Endothelial cell of umbilical vein (primary cell): ENCODE measurements at regions not wholly inside any gene's neighbourhood (a gene's known extent, or its start where the extent isn't known, plus 50 kb on each side); places are given as distances from the start of the nearest gene placed in this dataset.
A peak's percentile ranks its signal among the peaks of the same experiment; 100 is the strongest.

Experiments
- BruUV-seq: library from RNA; stranded (reverse); fragments of 400-500 nt; replicated peaks from 2 replicates; lab custom pipeline; 2021; lab: Mats Ljungman, UMichigan
- CTCF ChIA-PET: fragments of 300-600, 350-600 bp; sonication (Branson Sonifier 250); formaldehyde crosslinking; loops from one replicate; lab custom pipeline; 2021; ENCODE audit warnings: antibody characterized with exemption, inconsistent platforms; lab: Charles Lee
- POLR2A ChIA-PET: fragments of 300-600, 350-600 bp; sonication (Branson Sonifier 250); formaldehyde crosslinking; loops from one replicate; lab custom pipeline; 2021; ENCODE audit warnings: antibody characterized with exemption, inconsistent platforms; lab: Charles Lee
- DNase-seq: peaks from one replicate; pipeline ENCODE4 v3.0.0-alpha.2; 2011; ENCODE audit warnings: low read depth, low spot score
- FAIRE-seq: peaks from 2 replicates; lab custom pipeline; 2011; peaks lifted over from hg19 to GRCh38; lab: Jason Lieb, UNC
- H2AFZ ChIP-seq: 2 replicates; pipeline ENCODE4 v1.6.0; 2012; ENCODE audit warnings: low read depth, low read length, control low read depth, inconsistent platforms
- H3K27ac ChIP-seq: 2 replicates; pipeline ENCODE4 v1.5.1; 2011; ENCODE audit warnings: low read depth, mild to moderate bottlenecking, control low read depth, low read length, moderate library complexity; ENCODE audit not compliant: insufficient read depth
- H3K27me3 ChIP-seq, 2 experiments: 2 replicates each; pipeline versions ENCODE4 v1.6.0 to v1.6.1; 2011; ENCODE audit warnings: low read length in 2 of 2, mixed read lengths in 1 of 2; ENCODE audit not compliant: control insufficient read depth in 2 of 2, insufficient read depth in 2 of 2
- H3K36me3 ChIP-seq, 2 experiments: 2 replicates in 1 of 2; 3 replicates in 1 of 2; pipeline ENCODE4 v1.5.1; 2011; ENCODE audit warnings: low read length in 2 of 2, mild to moderate bottlenecking in 1 of 2, moderate library complexity in 1 of 2; ENCODE audit not compliant: control insufficient read depth in 2 of 2, insufficient read depth in 2 of 2; ENCODE audit errors: extremely low read depth in 1 of 2
- H3K4me1 ChIP-seq: 3 replicates; pipeline ENCODE4 v1.5.1; 2011; ENCODE audit warnings: mild to moderate bottlenecking, low read length; ENCODE audit not compliant: control insufficient read depth, insufficient read depth; ENCODE audit errors: extremely low read depth
- H3K4me2 ChIP-seq: 2 replicates; pipeline ENCODE4 v1.6.1; 2011; ENCODE audit warnings: low read length, control low read depth, mixed read lengths; ENCODE audit not compliant: insufficient read depth
- H3K4me3 ChIP-seq, 3 experiments: fragments of 200-600 bp in 1 of 3; sonication (generic), shearing (Covaris generic) in 1 of 3; replicated peaks in 1 of 3; 2 replicates each; pipeline ENCODE4 v1.5.1; 2011 to 2016; ENCODE audit warnings: control low read depth in 3 of 3, low read length in 3 of 3, mild to moderate bottlenecking in 2 of 3, inconsistent platforms in 1 of 3, low read depth in 1 of 3, moderate library complexity in 1 of 3; ENCODE audit not compliant: insufficient read depth in 1 of 3
- H3K79me2 ChIP-seq: 2 replicates; pipeline ENCODE4 v1.6.0; 2012; ENCODE audit warnings: low read length, inconsistent platforms; ENCODE audit not compliant: control insufficient read depth, insufficient read depth
- H3K9ac ChIP-seq: replicated peaks from 2 replicates; pipeline ENCODE3; 2011; ENCODE audit warnings: low read length, control low read depth; ENCODE audit not compliant: insufficient read depth; ENCODE audit errors: extremely low read depth
- H3K9me1 ChIP-seq: replicated peaks from 3 replicates; pipeline ENCODE4 v1.6.0; 2011; ENCODE audit warnings: mild to moderate bottlenecking, low read length; ENCODE audit not compliant: control insufficient read depth, insufficient read depth; ENCODE audit errors: extremely low read depth
- H3K9me3 ChIP-seq: replicated peaks from 2 replicates; pipeline ENCODE4 v1.5.1; 2012; ENCODE audit warnings: low read length, inconsistent platforms; ENCODE audit not compliant: control insufficient read depth, insufficient read depth
- H4K20me1 ChIP-seq: replicated peaks from 2 replicates; pipeline ENCODE3; 2011; ENCODE audit warnings: mild to moderate bottlenecking, low read length; ENCODE audit not compliant: control insufficient read depth, insufficient read depth; ENCODE audit errors: extremely low read depth
- CTCF ChIP-seq, 2 donors: IDR thresholded peaks; 1 replicate in 1 of 2; 2 replicates in 1 of 2; pipeline ENCODE4 v1.5.1; 2011; ENCODE audit warnings: low read length in 2 of 2, mild to moderate bottlenecking in 2 of 2, moderate library complexity in 2 of 2, control low read depth in 1 of 2, inconsistent platforms in 1 of 2, low read depth in 1 of 2; ENCODE audit not compliant: insufficient read depth in 1 of 2; ENCODE audit errors: extremely low read depth in 1 of 2
- EZH2 ChIP-seq: IDR thresholded peaks from 2 replicates; pipeline ENCODE4 v1.6.1; 2012; ENCODE audit warnings: borderline replicate concordance, low read depth, mild to moderate bottlenecking, moderate library complexity, low read length, inconsistent platforms; ENCODE audit not compliant: severe bottlenecking
- FOS ChIP-seq: IDR thresholded peaks from 2 replicates; pipeline ENCODE4 v1.6.1; 2011; ENCODE audit warnings: mild to moderate bottlenecking, low read length, moderate library complexity, borderline replicate concordance; ENCODE audit not compliant: insufficient read depth
- GATA2 ChIP-seq: IDR thresholded peaks from 2 replicates; pipeline ENCODE4 v1.7.0; 2011; ENCODE audit warnings: low read depth, mild to moderate bottlenecking, moderate library complexity, mixed read lengths, low read length; ENCODE audit not compliant: insufficient read length, insufficient read depth
- JUN ChIP-seq: IDR thresholded peaks from 2 replicates; pipeline ENCODE4 v1.6.1; 2011; ENCODE audit warnings: borderline replicate concordance, low read depth; ENCODE audit not compliant: insufficient read length, insufficient read depth
- MYC ChIP-seq: IDR thresholded peaks from one replicate; pipeline ENCODE4 v1.6.1; 2011; ENCODE audit warnings: mild to moderate bottlenecking, low read depth, low read length
- POLR2A ChIP-seq: IDR thresholded peaks from 2 replicates; pipeline ENCODE4 v1.6.1; 2012; ENCODE audit warnings: low read depth, mild to moderate bottlenecking, control low read depth, low read length
- POLR2AphosphoS5 ChIP-seq: IDR thresholded peaks from 2 replicates; pipeline ENCODE4 v1.6.1; 2012; ENCODE audit warnings: low read depth, mild to moderate bottlenecking, control low read depth, low read length, moderate library complexity; ENCODE audit not compliant: insufficient read depth
- dilution Hi-C: fragments of 300-500 bp; cut with MboI; formaldehyde crosslinking; loops from one replicate; pipeline ENCODE4 v1.15.0; 2019; ENCODE audit warnings: low sequenced_read_pairs; ENCODE audit not compliant: extremely low pct_ligation_motif_present
- intact Hi-C: fragments of 100-400 bp; cut with micrococcal nuclease; formaldehyde crosslinking; loops from one replicate; pipeline ENCODE4 v1.10.0; 2022
- TF ChIP-seq, protein P1 (sequence below): IDR thresholded peaks from 2 replicates; pipeline ENCODE4 v1.6.1; 2011; ENCODE audit not compliant: insufficient read depth, insufficient read length

DNA sequence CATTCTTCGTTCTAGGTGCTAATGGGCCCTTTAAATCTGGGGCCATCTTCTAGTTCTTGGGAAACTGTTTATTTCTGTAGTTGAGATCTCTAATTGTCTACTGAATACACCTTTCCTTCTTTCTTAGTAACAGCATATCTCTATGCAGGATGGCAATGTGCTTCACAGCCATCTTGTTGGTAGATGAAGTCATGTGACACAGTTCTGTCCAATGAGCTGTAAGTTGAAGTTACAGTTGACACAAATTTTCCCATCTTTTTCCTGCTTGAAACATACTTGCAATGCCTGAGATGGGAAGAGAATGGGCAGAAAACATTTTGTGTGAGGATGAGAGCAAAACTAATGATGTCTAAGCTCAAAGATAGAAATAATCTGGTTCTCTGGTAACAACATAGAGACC lies 57.3 kb upstream of the PHLPP1 start:
- no peak for DNase-seq
- H3K36me3 ChIP-seq = no peaks in the 10 kb centered on the region
- no peak for TF ChIP-seq GATA2
- TF ChIP-seq MYC = no peak
- TF ChIP-seq, protein P1, sequence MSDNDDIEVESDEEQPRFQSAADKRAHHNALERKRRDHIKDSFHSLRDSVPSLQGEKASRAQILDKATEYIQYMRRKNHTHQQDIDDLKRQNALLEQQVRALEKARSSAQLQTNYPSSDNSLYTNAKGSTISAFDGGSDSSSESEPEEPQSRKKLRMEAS = no peak
- no peak for TF ChIP-seq EZH2
- TF ChIP-seq POLR2AphosphoS5 = no peak
- no peak for TF ChIP-seq FOS
- no peak for TF ChIP-seq CTCF (IDR thresholded peaks at IDR 0.05; ENCODE audit: extremely low read depth in 1 of 2, insufficient read depth in 1 of 2, low read depth in 1 of 2, low read length in 2 of 2)
- TF ChIP-seq JUN = no peak
- TF ChIP-seq POLR2A = no peak

More for the DNA sequence above, 57.3 kb upstream of the PHLPP1 start:
- Histone ChIP-seq H3K9ac (no peak overlapping the region), H3K9me3 (no peaks in the 10 kb centered on the region), H2AFZ (peak overlapping the region; percentile 33), H3K4me1 (no peaks in the 10 kb centered on the region), H3K4me3 (no peak overlapping the region), H4K20me1 (no peaks in the 10 kb centered on the region), H3K27me3 (peaks cover 0 to 2% of the 10 kb centered on the region in 2 experiments), H3K4me2 (no peak overlapping the region), H3K27ac (no peak overlapping the region), H3K9me1 (no peaks in the 10 kb centered on the region), H3K79me2 (no peaks in the 10 kb centered on the region)
- ChIA-PET POLR2A (no interaction called here), CTCF (interaction anchor here (1.3 kb wide), 1 partner anchor 325 kb away, joined by 3 read pairs; no protein-coding TSS in a partner anchor)
- intact Hi-C loops = no loop called here
- dilution Hi-C loops = no loop called here
- no TSS peak for BruUV-seq
- no peak for FAIRE-seq
